Smooth muscle cell (in vitro differentiated cells): ENCODE measurements at regions not wholly inside any gene's neighbourhood (a gene's known extent, or its start where the extent isn't known, plus 50 kb on each side); places are given as distances from the start of the nearest gene placed in this dataset.

ENCODE experiments used
- DNase-seq: peaks from one replicate; lab custom pipeline; 2025; ENCODE audit not compliant: unreplicated experiment; lab: John Stamatoyannopoulos, UW
- H2AFZ ChIP-seq: fragments of 200-600 bp; sonication (generic); 2 replicates; pipeline ENCODE4 v1.6.0; 2016; ENCODE audit warnings: antibody characterized with exemption, low read depth, mild to moderate bottlenecking
- H3F3A ChIP-seq: fragments of 200-600 bp; sonication (generic); 2 replicates; pipeline ENCODE4 v1.6.0; 2017; ENCODE audit warnings: antibody characterized with exemption, low read depth
- H3K27ac ChIP-seq: fragments of 200-600 bp; sonication (generic); 2 replicates; pipeline ENCODE4 v1.5.1; 2016; ENCODE audit warnings: low read depth, mild to moderate bottlenecking
- H3K27me3 ChIP-seq: fragments of 200-600 bp; sonication (generic); 2 replicates; pipeline ENCODE4 v1.6.1; 2016; ENCODE audit warnings: low read depth, mild to moderate bottlenecking
- H3K36me3 ChIP-seq: fragments of 200-600 bp; sonication (generic); 2 replicates; pipeline ENCODE4 v1.5.1; 2016; ENCODE audit warnings: low read depth
- H3K4me1 ChIP-seq: fragments of 200-600 bp; sonication (generic); 2 replicates; pipeline ENCODE4 v1.5.1; 2016; ENCODE audit warnings: low read depth
- H3K4me2 ChIP-seq: fragments of 200-600 bp; sonication (generic); 2 replicates; pipeline ENCODE4 v1.6.0; 2016; ENCODE audit warnings: mild to moderate bottlenecking
- H3K4me3 ChIP-seq: fragments of 200-600 bp; sonication (generic); 2 replicates; pipeline ENCODE4 v1.5.1; 2016; ENCODE audit warnings: mild to moderate bottlenecking
- H3K79me2 ChIP-seq: fragments of 200-600 bp; sonication (generic); 2 replicates; pipeline ENCODE4 v1.6.0; 2016; ENCODE audit warnings: low read depth, mild to moderate bottlenecking
- H3K9ac ChIP-seq: fragments of 200-600 bp; sonication (generic); 2 replicates; pipeline ENCODE4 v1.6.0; 2016; ENCODE audit warnings: low read depth
- H3K9me3 ChIP-seq: fragments of 200-600 bp; sonication (generic); replicated peaks from 2 replicates; pipeline ENCODE4 v1.5.1; 2016; ENCODE audit warnings: low read depth
- H4K20me1 ChIP-seq: fragments of 200-600 bp; sonication (generic); 2 replicates; pipeline ENCODE4 v1.6.0; 2016; ENCODE audit warnings: low read depth
- CTCF ChIP-seq: fragments of 200-600 bp; sonication (generic); IDR thresholded peaks from 2 replicates; pipeline ENCODE4 v1.5.1; 2017; ENCODE audit warnings: borderline replicate concordance, mild to moderate bottlenecking, antibody characterized with exemption; ENCODE audit not compliant: insufficient read depth, poor library complexity, severe bottlenecking
- WGBS: methylation state at CpG from one replicate; pipeline ENCODE4 v1.1.7; 2016; ENCODE audit warnings: low lambda C conversion rate; 5-methylcytosine and 5-hydroxymethylcytosine counted together

GRCh38 chr1:90616395-90616794 is 100.7 kb downstream of the BARHL2 start:
- 60% methylated on average over 4 of the region's 4 CpGs for WGBS
- DNase-seq = no peak

GRCh38 chr1:90614872-90615271 is 102.2 kb downstream of the BARHL2 start:
- Histone ChIP-seq H3K36me3 (no peaks in the 10 kb centered on the region), H3K9me3 (no peaks in the 10 kb centered on the region), H3K27me3 (no peaks in the 10 kb centered on the region), H3K27ac (no peak overlapping the region), H3K4me2 (no peak overlapping the region), H3K4me1 (no peaks in the 10 kb centered on the region), H4K20me1 (no peaks in the 10 kb centered on the region), H3K79me2 (no peaks in the 10 kb centered on the region), H2AFZ (no peak overlapping the region), H3K9ac (no peak overlapping the region), H3F3A (no peaks in the 10 kb centered on the region), H3K4me3 (no peak overlapping the region)
- TF ChIP-seq CTCF = peak; percentile 48
- DNase-seq = no peak
- WGBS = 63% methylated on average over 1 of the region's 1 CpG

More at GRCh38 chr1:90616395-90616794, 100.7 kb downstream of the BARHL2 start:
- Histone ChIP-seq H2AFZ (no peak overlapping the region), H3K27ac (no peak overlapping the region), H4K20me1 (no peaks in the 10 kb centered on the region), H3K36me3 (no peaks in the 10 kb centered on the region), H3K4me2 (no peak overlapping the region), H3K9me3 (no peaks in the 10 kb centered on the region), H3F3A (no peaks in the 10 kb centered on the region), H3K79me2 (no peaks in the 10 kb centered on the region), H3K4me3 (no peak overlapping the region), H3K27me3 (no peaks in the 10 kb centered on the region), H3K4me1 (no peaks in the 10 kb centered on the region), H3K9ac (no peak overlapping the region)
- TF ChIP-seq CTCF = peak; percentile 7

GRCh38 chr1:90613371-90613770 is 103.7 kb downstream of the BARHL2 start:
- no peaks in the 10 kb centered on the region for H3K4me1 ChIP-seq
- no peak for TF ChIP-seq CTCF
- H3K4me3 ChIP-seq = no peak overlapping the region
- H3K36me3 ChIP-seq = no peaks in the 10 kb centered on the region
- H4K20me1 ChIP-seq = no peaks in the 10 kb centered on the region
- H3F3A ChIP-seq = no peaks in the 10 kb centered on the region
- no peaks in the 10 kb centered on the region for H3K27me3 ChIP-seq
- DNase-seq = no peak
- no peak overlapping the region for H3K27ac ChIP-seq
- no peak overlapping the region for H3K4me2 ChIP-seq
- 58% methylated on average over 5 of the region's 5 CpGs for WGBS
- H2AFZ ChIP-seq = no peak overlapping the region
- no peaks in the 10 kb centered on the region for H3K9me3 ChIP-seq
- no peak overlapping the region for H3K9ac ChIP-seq
- no peaks in the 10 kb centered on the region for H3K79me2 ChIP-seq

GRCh38 chr1:90612033-90612432 is 105.1 kb downstream of the BARHL2 start:
- Histone ChIP-seq H2AFZ (no peak overlapping the region), H3K4me3 (no peak overlapping the region), H3K4me1 (no peaks in the 10 kb centered on the region), H3K9me3 (no peaks in the 10 kb centered on the region), H3F3A (no peaks in the 10 kb centered on the region), H3K79me2 (no peaks in the 10 kb centered on the region), H3K9ac (no peak overlapping the region), H3K36me3 (no peaks in the 10 kb centered on the region), H3K4me2 (no peak overlapping the region), H4K20me1 (no peaks in the 10 kb centered on the region), H3K27ac (no peak overlapping the region), H3K27me3 (no peaks in the 10 kb centered on the region)
- no peak for TF ChIP-seq CTCF
- no peak for DNase-seq
- WGBS = 92% methylated on average over 2 of the region's 2 CpGs
